Thyroid gland (tissue), 4 donors: ENCODE measurements at regions not wholly inside any gene's neighbourhood (a gene's known extent, or its start where the extent isn't known, plus 50 kb on each side); places are given as distances from the start of the nearest gene placed in this dataset.

ENCODE experiments used
- DNase-seq, 2 donors: peaks; one replicate each; pipeline ENCODE4 v3.0.0-alpha.2; 2019
- H3K27ac ChIP-seq, 3 donors: fragments of 200-600 bp; sonication (generic); 1 replicate in 2 of 3; 2 replicates in 1 of 3; pipeline ENCODE4 v1.5.1; 2016 to 2019; ENCODE audit warnings: mild to moderate bottlenecking in 1 of 3, moderate library complexity in 1 of 3
- H3K27me3 ChIP-seq: fragments of 200-600 bp; sonication (generic); one replicate; pipeline ENCODE4 v1.5.1; 2019
- H3K36me3 ChIP-seq, 2 donors: fragments of 200-600 bp; sonication (generic); one replicate each; pipeline ENCODE4 v1.5.1; 2016 to 2019
- H3K4me1 ChIP-seq, 2 donors: fragments of 200-600 bp; sonication (generic); one replicate each; pipeline ENCODE4 v1.5.1; 2017 to 2019
- H3K4me3 ChIP-seq, 3 donors: fragments of 200-600 bp; sonication (generic); replicated peaks in 1 of 3; 1 replicate in 2 of 3; 2 replicates in 1 of 3; pipeline ENCODE4 v1.5.1; 2016; ENCODE audit warnings: mild to moderate bottlenecking in 1 of 3
- H3K9me3 ChIP-seq: fragments of 200-600 bp; sonication (generic); one replicate; pipeline ENCODE4 v1.5.1; 2017
- POLR2A ChIP-seq, 2 donors: fragments of 450-650 bp; IDR thresholded peaks; one replicate each; pipeline ENCODE4 v1.6.1; 2017; ENCODE audit warnings: antibody characterized with exemption in 2 of 2, mild to moderate bottlenecking in 2 of 2, moderate library complexity in 1 of 2
- WGBS, 2 donors: methylation state at CpG; one replicate each; pipeline ENCODE4 v1.1.5; 2017; 5-methylcytosine and 5-hydroxymethylcytosine counted together
- intact Hi-C: fragments of 100-400 bp; cut with DNase I; formaldehyde crosslinking; loops from one replicate; pipeline ENCODE4 v1.15.1; 2023
- TF ChIP-seq, protein P1 (sequence below), 6 experiments: fragments of 200-600 bp in 3 of 6; fragments of 450-650 bp in 3 of 6; sonication (generic) in 3 of 6; IDR thresholded peaks; one replicate each; pipeline ENCODE4 v1.5.1; 2016 to 2019; ENCODE audit warnings: antibody characterized with exemption in 6 of 6, mild to moderate bottlenecking in 2 of 6, inconsistent platforms in 1 of 6, moderate library complexity in 1 of 6

DNA sequence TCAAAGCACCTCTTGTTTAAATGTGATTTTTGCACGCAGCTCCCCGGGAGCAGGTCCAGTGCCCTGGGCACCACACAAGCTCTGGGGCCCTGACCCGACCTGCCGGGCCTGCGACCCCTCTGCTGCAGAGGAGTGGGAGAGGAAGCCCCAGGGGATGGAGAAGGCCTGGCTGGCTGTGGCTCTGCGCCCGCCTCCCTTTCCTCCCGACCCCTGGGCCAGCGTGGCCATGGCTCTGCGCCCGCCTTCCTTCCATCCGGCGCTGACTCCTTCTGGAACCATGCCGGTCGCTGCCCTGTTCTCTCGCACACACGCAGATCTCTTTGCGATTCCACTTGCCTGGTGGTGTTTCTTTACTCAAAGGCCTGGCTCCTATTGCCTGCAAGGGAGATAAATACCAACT is 166.5 kb upstream of the SALL3 start:
- TF ChIP-seq, protein P1, sequence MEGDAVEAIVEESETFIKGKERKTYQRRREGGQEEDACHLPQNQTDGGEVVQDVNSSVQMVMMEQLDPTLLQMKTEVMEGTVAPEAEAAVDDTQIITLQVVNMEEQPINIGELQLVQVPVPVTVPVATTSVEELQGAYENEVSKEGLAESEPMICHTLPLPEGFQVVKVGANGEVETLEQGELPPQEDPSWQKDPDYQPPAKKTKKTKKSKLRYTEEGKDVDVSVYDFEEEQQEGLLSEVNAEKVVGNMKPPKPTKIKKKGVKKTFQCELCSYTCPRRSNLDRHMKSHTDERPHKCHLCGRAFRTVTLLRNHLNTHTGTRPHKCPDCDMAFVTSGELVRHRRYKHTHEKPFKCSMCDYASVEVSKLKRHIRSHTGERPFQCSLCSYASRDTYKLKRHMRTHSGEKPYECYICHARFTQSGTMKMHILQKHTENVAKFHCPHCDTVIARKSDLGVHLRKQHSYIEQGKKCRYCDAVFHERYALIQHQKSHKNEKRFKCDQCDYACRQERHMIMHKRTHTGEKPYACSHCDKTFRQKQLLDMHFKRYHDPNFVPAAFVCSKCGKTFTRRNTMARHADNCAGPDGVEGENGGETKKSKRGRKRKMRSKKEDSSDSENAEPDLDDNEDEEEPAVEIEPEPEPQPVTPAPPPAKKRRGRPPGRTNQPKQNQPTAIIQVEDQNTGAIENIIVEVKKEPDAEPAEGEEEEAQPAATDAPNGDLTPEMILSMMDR (IDR thresholded peaks at IDR 0.05) = no peak
- no peak for TF ChIP-seq POLR2A (IDR thresholded peaks at IDR 0.05)
- DNase-seq = no peak
- H3K27me3 ChIP-seq = no peaks in the 10 kb centered on the region
- H3K4me1 ChIP-seq = no peaks in the 10 kb centered on the region
- WGBS, 2 donors = 69 to 78% methylated on average over 16 to 18 of the region's 18 CpGs
- H3K36me3 ChIP-seq = no peaks in the 10 kb centered on the region
- intact Hi-C loops = no loop called here
- no peak overlapping the region for H3K27ac ChIP-seq
- no peak overlapping the region for H3K4me3 ChIP-seq
- no peaks in the 10 kb centered on the region for H3K9me3 ChIP-seq

DNA sequence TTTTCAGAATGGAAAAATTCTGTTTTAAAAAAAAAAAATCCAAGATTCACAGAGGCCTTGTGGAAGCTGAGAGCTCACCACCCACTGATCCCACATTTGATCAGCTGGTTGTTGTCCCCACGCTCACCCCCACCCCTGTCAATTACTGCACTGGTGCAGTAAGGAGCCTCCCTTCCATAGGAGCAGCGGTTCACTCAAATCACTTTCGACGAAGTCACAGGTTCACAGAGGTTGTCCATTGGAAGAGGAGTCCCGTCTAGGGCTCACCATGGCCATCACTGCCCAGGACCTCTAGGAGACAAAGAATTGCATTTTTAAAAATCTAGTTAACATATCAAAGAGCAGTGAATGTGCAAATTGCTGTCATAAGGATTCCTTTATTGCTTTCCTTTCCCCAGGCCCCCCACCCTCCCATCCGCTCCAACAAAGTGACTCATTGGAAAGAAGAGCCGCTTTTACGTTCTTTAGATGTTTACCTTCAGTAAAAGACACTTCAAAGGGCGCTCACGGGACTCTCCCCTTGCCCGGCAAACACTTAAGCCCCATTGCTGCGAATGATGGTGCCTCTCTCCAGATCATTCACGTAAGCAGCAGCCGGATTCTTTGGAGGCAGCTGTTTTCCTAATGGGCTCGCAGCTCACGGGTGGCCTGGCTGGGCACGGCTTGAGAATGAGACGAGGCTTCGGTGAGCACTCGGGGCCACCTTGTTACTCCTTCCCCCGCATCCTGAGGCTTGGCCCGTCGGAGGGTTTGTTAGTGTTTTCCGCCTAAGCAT is 165.5 kb upstream of the SALL3 start:
- no peaks in the 10 kb centered on the region for H3K27me3 ChIP-seq
- H3K4me3 ChIP-seq = no peak overlapping the region
- no peak for TF ChIP-seq POLR2A (IDR thresholded peaks at IDR 0.05)
- TF ChIP-seq, protein P1 (IDR thresholded peaks at IDR 0.05) = no peak
- no peaks in the 10 kb centered on the region for H3K9me3 ChIP-seq
- no peaks in the 10 kb centered on the region for H3K4me1 ChIP-seq
- no peak overlapping the region for H3K27ac ChIP-seq
- whole genome bisulfite sequencing, 2 donors = 19 to 29% methylated on average over 24 of the region's 24 CpGs
- peak; percentile 35 to 36 for DNase-seq
- intact Hi-C loops = no loop called here
- H3K36me3 ChIP-seq = no peaks in the 10 kb centered on the region

DNA sequence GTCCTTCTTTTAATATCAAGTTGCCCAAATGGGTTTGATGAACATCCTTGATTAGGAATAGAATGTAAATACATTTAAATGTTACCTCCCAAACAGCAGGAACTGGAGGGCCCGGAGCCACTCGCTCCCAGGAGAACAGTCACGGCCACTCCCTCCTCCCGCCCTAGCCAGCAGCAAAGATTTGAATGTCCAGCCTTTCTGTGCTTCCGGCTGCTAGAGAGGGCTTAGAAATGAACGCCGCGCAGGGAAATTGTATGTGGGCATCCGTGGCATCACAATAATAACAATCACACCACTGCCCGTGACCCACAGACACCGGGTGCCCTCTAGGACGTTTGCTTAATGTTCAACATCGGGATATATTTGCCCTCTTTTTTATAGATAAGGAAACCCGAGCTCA is 164.9 kb upstream of the SALL3 start:
- H3K27me3 ChIP-seq = no peaks in the 10 kb centered on the region

DNA sequence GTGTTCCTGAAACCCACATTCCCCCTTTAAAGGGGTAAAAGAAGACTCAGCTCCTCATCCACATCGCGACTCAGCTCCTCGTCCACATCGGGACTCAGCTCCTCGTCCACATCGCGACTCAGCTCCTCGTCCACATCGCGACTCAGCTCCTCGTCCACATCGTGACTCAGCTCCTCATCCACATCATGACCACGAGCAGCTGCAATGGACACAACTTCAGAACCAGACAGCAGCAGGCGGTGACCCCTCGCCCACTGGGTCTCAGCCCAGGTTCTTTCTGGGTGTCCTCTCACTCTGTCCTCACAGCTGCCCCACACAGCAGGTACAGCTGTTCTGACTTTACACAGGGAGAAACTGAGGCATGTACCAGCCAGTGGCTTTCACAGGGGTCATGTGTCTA is 163.5 kb upstream of the SALL3 start:
- Histone ChIP-seq H3K27me3 (no peaks in the 10 kb centered on the region), H3K27ac (no peak overlapping the region), H3K36me3 (no peaks in the 10 kb centered on the region), H3K9me3 (no peaks in the 10 kb centered on the region), H3K4me1 (no peaks in the 10 kb centered on the region), H3K4me3 (no peak overlapping the region)
- WGBS, 2 donors = 88 to 90% methylated on average over 15 of the region's 15 CpGs
- TF ChIP-seq, protein P1 (IDR thresholded peaks at IDR 0.05) = no peak
- no peak for TF ChIP-seq POLR2A (IDR thresholded peaks at IDR 0.05)
- intact Hi-C loops = no loop called here
- DNase-seq = no peak

More for the DNA sequence above, 164.9 kb upstream of the SALL3 start:
- no peak for TF ChIP-seq POLR2A (IDR thresholded peaks at IDR 0.05)
- TF ChIP-seq, protein P1 (IDR thresholded peaks at IDR 0.05) = no peak
- intact Hi-C loops = no loop called here
- H3K27ac ChIP-seq = no peak overlapping the region
- 32 to 34% methylated on average over 14 of the region's 14 CpGs for WGBS, 2 donors
- H3K4me1 ChIP-seq = no peaks in the 10 kb centered on the region
- no peaks in the 10 kb centered on the region for H3K9me3 ChIP-seq
- DNase-seq = peak; percentile 18 to 24
- H3K4me3 ChIP-seq = no peak overlapping the region
- no peaks in the 10 kb centered on the region for H3K36me3 ChIP-seq

DNA sequence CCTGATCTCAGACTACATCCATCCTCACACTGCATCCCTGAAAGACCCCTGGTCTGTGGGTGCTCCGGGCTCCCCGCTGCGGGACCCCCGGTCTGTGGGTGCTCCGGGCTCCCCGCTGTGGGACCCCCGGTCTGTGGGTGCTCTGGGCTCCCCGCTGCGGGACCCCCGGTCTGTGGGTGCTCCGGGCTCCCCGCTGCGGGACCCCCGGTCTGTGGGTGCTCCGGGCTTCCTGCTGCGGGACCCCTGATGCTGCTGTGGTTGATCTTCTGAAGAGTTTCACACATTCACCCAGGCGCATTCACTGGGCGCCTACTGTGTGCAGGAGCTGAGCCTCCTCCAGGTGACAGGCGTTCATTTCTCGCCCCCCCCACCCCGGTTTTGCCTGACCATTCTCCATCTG is 162.7 kb upstream of the SALL3 start:
- H3K27ac ChIP-seq = no peak overlapping the region
- no peak for TF ChIP-seq POLR2A (IDR thresholded peaks at IDR 0.05)
- TF ChIP-seq, protein P1 (IDR thresholded peaks at IDR 0.05) = no peak
- no peaks in the 10 kb centered on the region for H3K27me3 ChIP-seq
- intact Hi-C loops = no loop called here
- H3K4me3 ChIP-seq = no peak overlapping the region
- H3K4me1 ChIP-seq = no peaks in the 10 kb centered on the region
- no peaks in the 10 kb centered on the region for H3K36me3 ChIP-seq
- no peak for DNase-seq
- WGBS, 2 donors = 89 to 93% methylated on average over 15 to 21 of the region's 21 CpGs
- H3K9me3 ChIP-seq = no peaks in the 10 kb centered on the region
